SK-N-SH treated with all-trans-retinoic acid at 6 μM for 48 hours (cell line): ENCODE measurements at regions not wholly inside any gene's neighbourhood (a gene's known extent, or its start where the extent isn't known, plus 50 kb on each side); places are given as distances from the start of the nearest gene placed in this dataset.

Experiments
- ESRRG ChIP-seq: fragments of 250-450 bp; sonication (Bioruptor Pico); IDR thresholded peaks from 2 replicates; pipeline ENCODE4 v1.6.1; 2021; ENCODE audit warnings: mild to moderate bottlenecking
- RARB ChIP-seq: fragments of 250-450 bp; sonication (Bioruptor Pico); IDR thresholded peaks from 2 replicates; pipeline ENCODE4 v1.8.0; 2021; ENCODE audit warnings: mild to moderate bottlenecking, moderate library complexity
- TCF4 ChIP-seq: fragments of 250-450 bp; sonication (Bioruptor Pico); IDR thresholded peaks from 2 replicates; pipeline ENCODE4 v1.8.0; 2021; ENCODE audit warnings: mild to moderate bottlenecking, moderate library complexity, borderline replicate concordance
- ZC3H10 ChIP-seq: fragments of 250-450 bp; sonication (Bioruptor Pico); IDR thresholded peaks from 2 replicates; pipeline ENCODE4 v1.5.1; 2021; ENCODE audit warnings: mild to moderate bottlenecking, moderate library complexity
- ZNF565 ChIP-seq: fragments of 450-650 bp; formaldehyde crosslinking; conservative IDR thresholded peaks from 2 replicates; pipeline ENCODE4 v1.5.0; 2020; ENCODE audit warnings: low read depth, mild to moderate bottlenecking, moderate library complexity
- ZNF70 ChIP-seq: fragments of 450-650 bp; formaldehyde crosslinking; IDR thresholded peaks from 2 replicates; pipeline ENCODE4 v1.5.0; 2020; ENCODE audit warnings: mild to moderate bottlenecking, moderate library complexity
- TF ChIP-seq, protein P1 (sequence below): fragments of 250-450 bp; sonication (Bioruptor Pico); IDR thresholded peaks from 2 replicates; pipeline ENCODE4 v1.5.1; 2020; ENCODE audit warnings: low read depth, mild to moderate bottlenecking, moderate library complexity
- TF ChIP-seq, protein P2 (sequence below): fragments of 250-450 bp; sonication (Bioruptor Pico); IDR thresholded peaks from 2 replicates; pipeline ENCODE4 v1.5.0; 2020; ENCODE audit warnings: mild to moderate bottlenecking, moderate library complexity
- TF ChIP-seq, protein P3 (sequence below): fragments of 250-450 bp; sonication (Bioruptor Pico); IDR thresholded peaks from 2 replicates; pipeline ENCODE4 v1.8.0; 2020; ENCODE audit warnings: mild to moderate bottlenecking, moderate library complexity, borderline replicate concordance

- TF ChIP-seq, protein P1, sequence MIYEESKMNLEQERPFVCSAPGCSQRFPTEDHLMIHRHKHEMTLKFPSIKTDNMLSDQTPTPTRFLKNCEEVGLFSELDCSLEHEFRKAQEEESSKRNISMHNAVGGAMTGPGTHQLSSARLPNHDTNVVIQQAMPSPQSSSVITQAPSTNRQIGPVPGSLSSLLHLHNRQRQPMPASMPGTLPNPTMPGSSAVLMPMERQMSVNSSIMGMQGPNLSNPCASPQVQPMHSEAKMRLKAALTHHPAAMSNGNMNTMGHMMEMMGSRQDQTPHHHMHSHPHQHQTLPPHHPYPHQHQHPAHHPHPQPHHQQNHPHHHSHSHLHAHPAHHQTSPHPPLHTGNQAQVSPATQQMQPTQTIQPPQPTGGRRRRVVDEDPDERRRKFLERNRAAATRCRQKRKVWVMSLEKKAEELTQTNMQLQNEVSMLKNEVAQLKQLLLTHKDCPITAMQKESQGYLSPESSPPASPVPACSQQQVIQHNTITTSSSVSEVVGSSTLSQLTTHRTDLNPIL, result no peak
- no peak for TF ChIP-seq TCF4 (CRISPR knock-in tag)
- TF ChIP-seq, protein P2, sequence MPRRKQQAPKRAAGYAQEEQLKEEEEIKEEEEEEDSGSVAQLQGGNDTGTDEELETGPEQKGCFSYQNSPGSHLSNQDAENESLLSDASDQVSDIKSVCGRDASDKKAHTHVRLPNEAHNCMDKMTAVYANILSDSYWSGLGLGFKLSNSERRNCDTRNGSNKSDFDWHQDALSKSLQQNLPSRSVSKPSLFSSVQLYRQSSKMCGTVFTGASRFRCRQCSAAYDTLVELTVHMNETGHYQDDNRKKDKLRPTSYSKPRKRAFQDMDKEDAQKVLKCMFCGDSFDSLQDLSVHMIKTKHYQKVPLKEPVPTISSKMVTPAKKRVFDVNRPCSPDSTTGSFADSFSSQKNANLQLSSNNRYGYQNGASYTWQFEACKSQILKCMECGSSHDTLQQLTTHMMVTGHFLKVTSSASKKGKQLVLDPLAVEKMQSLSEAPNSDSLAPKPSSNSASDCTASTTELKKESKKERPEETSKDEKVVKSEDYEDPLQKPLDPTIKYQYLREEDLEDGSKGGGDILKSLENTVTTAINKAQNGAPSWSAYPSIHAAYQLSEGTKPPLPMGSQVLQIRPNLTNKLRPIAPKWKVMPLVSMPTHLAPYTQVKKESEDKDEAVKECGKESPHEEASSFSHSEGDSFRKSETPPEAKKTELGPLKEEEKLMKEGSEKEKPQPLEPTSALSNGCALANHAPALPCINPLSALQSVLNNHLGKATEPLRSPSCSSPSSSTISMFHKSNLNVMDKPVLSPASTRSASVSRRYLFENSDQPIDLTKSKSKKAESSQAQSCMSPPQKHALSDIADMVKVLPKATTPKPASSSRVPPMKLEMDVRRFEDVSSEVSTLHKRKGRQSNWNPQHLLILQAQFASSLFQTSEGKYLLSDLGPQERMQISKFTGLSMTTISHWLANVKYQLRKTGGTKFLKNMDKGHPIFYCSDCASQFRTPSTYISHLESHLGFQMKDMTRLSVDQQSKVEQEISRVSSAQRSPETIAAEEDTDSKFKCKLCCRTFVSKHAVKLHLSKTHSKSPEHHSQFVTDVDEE, result no peak
- TF ChIP-seq, protein P3, sequence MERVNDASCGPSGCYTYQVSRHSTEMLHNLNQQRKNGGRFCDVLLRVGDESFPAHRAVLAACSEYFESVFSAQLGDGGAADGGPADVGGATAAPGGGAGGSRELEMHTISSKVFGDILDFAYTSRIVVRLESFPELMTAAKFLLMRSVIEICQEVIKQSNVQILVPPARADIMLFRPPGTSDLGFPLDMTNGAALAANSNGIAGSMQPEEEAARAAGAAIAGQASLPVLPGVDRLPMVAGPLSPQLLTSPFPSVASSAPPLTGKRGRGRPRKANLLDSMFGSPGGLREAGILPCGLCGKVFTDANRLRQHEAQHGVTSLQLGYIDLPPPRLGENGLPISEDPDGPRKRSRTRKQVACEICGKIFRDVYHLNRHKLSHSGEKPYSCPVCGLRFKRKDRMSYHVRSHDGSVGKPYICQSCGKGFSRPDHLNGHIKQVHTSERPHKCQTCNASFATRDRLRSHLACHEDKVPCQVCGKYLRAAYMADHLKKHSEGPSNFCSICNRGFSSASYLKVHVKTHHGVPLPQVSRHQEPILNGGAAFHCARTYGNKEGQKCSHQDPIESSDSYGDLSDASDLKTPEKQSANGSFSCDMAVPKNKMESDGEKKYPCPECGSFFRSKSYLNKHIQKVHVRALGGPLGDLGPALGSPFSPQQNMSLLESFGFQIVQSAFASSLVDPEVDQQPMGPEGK (CRISPR knock-in tag), result no peak
- no peak for TF ChIP-seq ZC3H10 (CRISPR knock-in tag)
- no peak for TF ChIP-seq ZNF565 (CRISPR knock-in tag)
- no peak for TF ChIP-seq RARB (CRISPR knock-in tag)
- TF ChIP-seq ZNF70 (CRISPR knock-in tag), result no peak
- TF ChIP-seq ESRRG (CRISPR knock-in tag), result no peak
Observed at GRCh38 chr5:82405618-82406204, 127.6 kb upstream of the RPS23 start.
